IPS-18a (cell line): ENCODE measurements at regions not wholly inside any gene's neighbourhood (a gene's known extent, or its start where the extent isn't known, plus 50 kb on each side); places are given as distances from the start of the nearest gene placed in this dataset.

Experiments
- H3K27ac ChIP-seq: one replicate; pipeline ENCODE4 v1.5.1; 2013; ENCODE audit warnings: low read length
- H3K27me3 ChIP-seq: one replicate; pipeline ENCODE4 v1.6.1; 2013; ENCODE audit warnings: mild to moderate bottlenecking, low read length; ENCODE audit not compliant: control insufficient read depth, insufficient read depth
- H3K36me3 ChIP-seq: one replicate; pipeline ENCODE4 v1.6.1; 2013; ENCODE audit warnings: low read depth, low read length; ENCODE audit not compliant: control insufficient read depth
- H3K4me1 ChIP-seq: one replicate; pipeline ENCODE4 v1.6.1; 2013; ENCODE audit warnings: low read depth, low read length; ENCODE audit not compliant: control insufficient read depth
- H3K4me3 ChIP-seq: one replicate; pipeline ENCODE4 v1.5.1; 2013; ENCODE audit warnings: low read length
- H3K9ac ChIP-seq: one replicate; pipeline ENCODE4 v1.6.1; 2013; ENCODE audit warnings: mild to moderate bottlenecking, low read length, moderate library complexity
- H3K9me3 ChIP-seq: one replicate; pipeline ENCODE4 v1.6.1; 2013; ENCODE audit warnings: low read depth, low read length; ENCODE audit not compliant: control insufficient read depth

GRCh38 chr2:180370511-180371205 lies 363.6 kb upstream of the CWC22 start:
- Histone ChIP-seq H3K9me3 (no peaks in the 10 kb centered on the region), H3K9ac (no peak overlapping the region), H3K4me1 (no peaks in the 10 kb centered on the region), H3K27me3 (no peaks in the 10 kb centered on the region), H3K27ac (no peak overlapping the region), H3K36me3 (no peaks in the 10 kb centered on the region), H3K4me3 (no peak overlapping the region)

GRCh38 chr2:180368881-180369280 lies 361.8 kb upstream of the CWC22 start:
- H3K4me3 ChIP-seq, result no peak overlapping the region
- no peaks in the 10 kb centered on the region for H3K4me1 ChIP-seq
- H3K36me3 ChIP-seq, result no peaks in the 10 kb centered on the region
- H3K27me3 ChIP-seq, result no peaks in the 10 kb centered on the region
- no peak overlapping the region for H3K9ac ChIP-seq
- no peak overlapping the region for H3K27ac ChIP-seq
- H3K9me3 ChIP-seq, result no peaks in the 10 kb centered on the region

GRCh38 chr2:180367815-180368214 lies 360.7 kb upstream of the CWC22 start:
- Histone ChIP-seq H3K36me3 (no peaks in the 10 kb centered on the region), H3K27me3 (no peaks in the 10 kb centered on the region), H3K27ac (no peak overlapping the region), H3K4me1 (no peaks in the 10 kb centered on the region), H3K9ac (no peak overlapping the region), H3K9me3 (no peaks in the 10 kb centered on the region), H3K4me3 (no peak overlapping the region)

GRCh38 chr2:180366481-180366880 lies 359.4 kb upstream of the CWC22 start:
- H3K9ac ChIP-seq, result no peak overlapping the region
- H3K27me3 ChIP-seq, result no peaks in the 10 kb centered on the region
- H3K4me1 ChIP-seq, result no peaks in the 10 kb centered on the region
- H3K36me3 ChIP-seq, result no peaks in the 10 kb centered on the region
- no peak overlapping the region for H3K27ac ChIP-seq
- H3K4me3 ChIP-seq, result no peak overlapping the region
- H3K9me3 ChIP-seq, result no peaks in the 10 kb centered on the region

GRCh38 chr2:180364719-180365118 lies 357.6 kb upstream of the CWC22 start:
- Histone ChIP-seq H3K36me3 (no peaks in the 10 kb centered on the region), H3K9ac (no peak overlapping the region), H3K4me3 (no peak overlapping the region), H3K27me3 (no peaks in the 10 kb centered on the region), H3K9me3 (no peaks in the 10 kb centered on the region), H3K4me1 (no peaks in the 10 kb centered on the region), H3K27ac (no peak overlapping the region)

GRCh38 chr2:180360283-180360618 lies 353.2 kb upstream of the CWC22 start:
- no peaks in the 10 kb centered on the region for H3K4me1 ChIP-seq
- no peak overlapping the region for H3K4me3 ChIP-seq
- H3K9me3 ChIP-seq, result no peaks in the 10 kb centered on the region
- no peak overlapping the region for H3K27ac ChIP-seq
- no peaks in the 10 kb centered on the region for H3K36me3 ChIP-seq
- no peak overlapping the region for H3K9ac ChIP-seq
- no peaks in the 10 kb centered on the region for H3K27me3 ChIP-seq

- Histone ChIP-seq H3K27me3 (no peaks in the 10 kb centered on the region), H3K4me3 (no peak overlapping the region), H3K27ac (no peak overlapping the region), H3K36me3 (no peaks in the 10 kb centered on the region), H3K9ac (no peak overlapping the region), H3K4me1 (no peaks in the 10 kb centered on the region), H3K9me3 (no peaks in the 10 kb centered on the region)
Measured at GRCh38 chr2:180359522-180360282, 352.6 kb upstream of the CWC22 start.

GRCh38 chr2:180358458-180358857 lies 351.4 kb upstream of the CWC22 start:
- Histone ChIP-seq H3K9me3 (no peaks in the 10 kb centered on the region), H3K36me3 (no peaks in the 10 kb centered on the region), H3K4me1 (no peaks in the 10 kb centered on the region), H3K27ac (no peak overlapping the region), H3K4me3 (no peak overlapping the region), H3K9ac (no peak overlapping the region), H3K27me3 (no peaks in the 10 kb centered on the region)

- no peaks in the 10 kb centered on the region for H3K36me3 ChIP-seq
- H3K9me3 ChIP-seq, result no peaks in the 10 kb centered on the region
- H3K4me1 ChIP-seq, result no peaks in the 10 kb centered on the region
- H3K4me3 ChIP-seq, result no peak overlapping the region
- H3K27me3 ChIP-seq, result no peaks in the 10 kb centered on the region
- H3K9ac ChIP-seq, result no peak overlapping the region
- H3K27ac ChIP-seq, result no peak overlapping the region
Measured at GRCh38 chr2:180356676-180357075, 349.6 kb upstream of the CWC22 start.

- H3K27ac ChIP-seq, result no peak overlapping the region
- no peak overlapping the region for H3K9ac ChIP-seq
- no peaks in the 10 kb centered on the region for H3K27me3 ChIP-seq
- no peak overlapping the region for H3K4me3 ChIP-seq
- H3K36me3 ChIP-seq, result no peaks in the 10 kb centered on the region
- no peaks in the 10 kb centered on the region for H3K4me1 ChIP-seq
- H3K9me3 ChIP-seq, result no peaks in the 10 kb centered on the region
Measured at GRCh38 chr2:180352620-180353019, 345.5 kb upstream of the CWC22 start.

- no peak overlapping the region for H3K27ac ChIP-seq
- no peaks in the 10 kb centered on the region for H3K36me3 ChIP-seq
- no peak overlapping the region for H3K9ac ChIP-seq
- H3K4me1 ChIP-seq, result no peaks in the 10 kb centered on the region
- H3K27me3 ChIP-seq, result no peaks in the 10 kb centered on the region
- no peak overlapping the region for H3K4me3 ChIP-seq
- H3K9me3 ChIP-seq, result no peaks in the 10 kb centered on the region
Measured at GRCh38 chr2:180349809-180350208, 342.7 kb upstream of the CWC22 start.
